SK-N-SH (cell line): ENCODE measurements at regions not wholly inside any gene's neighbourhood (a gene's known extent, or its start where the extent isn't known, plus 50 kb on each side); places are given as distances from the start of the nearest gene placed in this dataset.
"Not testable (repeated sequence)": the region's sequence is repeated elsewhere in the genome, so short reads cannot be mapped to it uniquely, and the experiment has no call there.

Experiments used
- CTCF ChIA-PET: fragments of 300-600, 350-600 bp; formaldehyde crosslinking; extraction: SDS; loops from one replicate; lab custom pipeline; 2021; lab: Yijun Ruan, JAX
- POLR2A ChIA-PET: fragments of 350-600 bp; sonication (Branson Sonifier 250); formaldehyde crosslinking; extraction: SDS; loops from one replicate; lab custom pipeline; 2020; ENCODE audit warnings: antibody characterized with exemption, inconsistent platforms; lab: Yijun Ruan, JAX
- DNase-seq: peaks from one replicate; pipeline ENCODE4 v3.0.0; 2012
- H2AFZ ChIP-seq: fragments of 200-600 bp; sonication (generic); 2 replicates; pipeline ENCODE4 v1.8.1; 2016; ENCODE audit warnings: antibody characterized with exemption, mild to moderate bottlenecking, low read depth
- H3F3A ChIP-seq: fragments of 200-600 bp; sonication (generic); replicated peaks from 2 replicates; pipeline ENCODE3; 2016; ENCODE audit warnings: antibody characterized with exemption, mild to moderate bottlenecking; ENCODE audit not compliant: insufficient read depth
- H3K27ac ChIP-seq, 2 experiments: fragments of 200-500 bp in 1 of 2; fragments of 200-600 bp in 1 of 2; sonication (Bioruptor generic) in 1 of 2; sonication (generic), shearing (Covaris generic) in 1 of 2; 2 replicates each; pipeline versions ENCODE4 v1.5.1 to v1.6.1; 2014 to 2016; ENCODE audit warnings: low read depth in 2 of 2, inconsistent platforms in 1 of 2, low read length in 1 of 2, mild to moderate bottlenecking in 1 of 2, mixed read lengths in 1 of 2
- H3K27me3 ChIP-seq: fragments of 200-600 bp; sonication (generic), shearing (Covaris generic); 2 replicates; pipeline ENCODE4 v1.6.1; 2016; ENCODE audit warnings: mixed run types; ENCODE audit not compliant: insufficient read depth
- H3K36me3 ChIP-seq, 2 experiments: fragments of 200-500 bp in 1 of 2; fragments of 200-600 bp in 1 of 2; sonication (Bioruptor generic) in 1 of 2; sonication (generic) in 1 of 2; replicated peaks in 1 of 2; 2 replicates each; pipeline versions ENCODE3 to v1.5.1; 2014 to 2016; ENCODE audit warnings: low read length in 1 of 2, mild to moderate bottlenecking in 1 of 2; ENCODE audit not compliant: insufficient read depth in 2 of 2, control insufficient read depth in 1 of 2
- H3K4me1 ChIP-seq, 2 experiments: fragments of 200-500 bp in 1 of 2; fragments of 200-600 bp in 1 of 2; sonication (Bioruptor generic) in 1 of 2; sonication (generic), shearing (Covaris generic) in 1 of 2; 2 replicates each; pipeline versions ENCODE4 v1.5.1 to v1.6.1; 2014 to 2016; ENCODE audit warnings: low read depth in 1 of 2, low read length in 1 of 2, mixed run types in 1 of 2; ENCODE audit not compliant: insufficient read depth in 2 of 2, control insufficient read depth in 1 of 2
- H3K4me2 ChIP-seq: fragments of 200-600 bp; sonication (generic), shearing (Covaris generic); 2 replicates; pipeline ENCODE4 v1.6.1; 2017; ENCODE audit warnings: mixed run types
- H3K4me3 ChIP-seq, 2 experiments: fragments of 200-500 bp in 1 of 2; fragments of 200-600 bp in 1 of 2; sonication (Bioruptor generic) in 1 of 2; sonication (generic), shearing (Covaris generic) in 1 of 2; 2 replicates each; pipeline versions ENCODE4 v1.5.1 to v1.8.1; 2014 to 2016; ENCODE audit warnings: low read depth in 2 of 2, inconsistent platforms in 1 of 2, low read length in 1 of 2, mild to moderate bottlenecking in 1 of 2, mixed read lengths in 1 of 2, moderate library complexity in 1 of 2
- H3K79me2 ChIP-seq: fragments of 200-600 bp; sonication (generic); 2 replicates; pipeline ENCODE4 v1.8.1; 2017; ENCODE audit warnings: mild to moderate bottlenecking; ENCODE audit not compliant: insufficient read depth
- H3K9ac ChIP-seq: fragments of 200-600 bp; sonication (generic); 2 replicates; pipeline ENCODE4 v1.6.1; 2017; ENCODE audit warnings: mixed run types
- H3K9me2 ChIP-seq: fragments of 200-600 bp; sonication (generic); 2 replicates; pipeline ENCODE4 v1.6.1; 2017; ENCODE audit warnings: mixed run types
- H3K9me3 ChIP-seq: fragments of 200-600 bp; sonication (generic); 2 replicates; pipeline ENCODE4 v1.6.1; 2017; ENCODE audit warnings: mixed run types, mild to moderate bottlenecking, moderate library complexity
- H4K20me1 ChIP-seq: fragments of 200-600 bp; sonication (generic); 2 replicates; pipeline ENCODE4 v1.6.1; 2017; ENCODE audit warnings: mild to moderate bottlenecking, mixed run types; ENCODE audit not compliant: insufficient read depth
- CTCF ChIP-seq: fragments of 200-600 bp; sonication (generic); IDR thresholded peaks from 2 replicates; pipeline ENCODE4 v1.6.1; 2017; ENCODE audit warnings: antibody characterized with exemption, mild to moderate bottlenecking, moderate library complexity
- GABPA ChIP-seq: IDR thresholded peaks from 2 replicates; pipeline ENCODE4 v1.4.0; 2012; ENCODE audit warnings: low read depth, mild to moderate bottlenecking
- GATA2 ChIP-seq: sonication (generic); formaldehyde crosslinking; IDR thresholded peaks from 2 replicates; pipeline ENCODE4 v1.5.0; 2020; ENCODE audit warnings: mild to moderate bottlenecking, missing genetic modification reagents
- JUND ChIP-seq: IDR thresholded peaks from 2 replicates; pipeline ENCODE4 v1.4.0; 2012
- MEF2A ChIP-seq: IDR thresholded peaks from 2 replicates; pipeline ENCODE4 v1.4.0; 2012; ENCODE audit warnings: low read depth, borderline replicate concordance
- POLR2AphosphoS5 ChIP-seq: IDR thresholded peaks from 2 replicates; pipeline ENCODE4 v1.6.1; 2012; ENCODE audit warnings: low read depth, low read length
- RFX5 ChIP-seq: IDR thresholded peaks from 2 replicates; pipeline ENCODE4 v1.6.1; 2012; ENCODE audit warnings: mild to moderate bottlenecking, improper control_type of control experiment, low read length
- SMC3 ChIP-seq: IDR thresholded peaks from 2 replicates; pipeline ENCODE4 v1.6.1; 2012; ENCODE audit warnings: low read depth, low read length, improper control_type of control experiment
- TAF1 ChIP-seq: IDR thresholded peaks from 2 replicates; pipeline ENCODE4 v1.6.1; 2012; ENCODE audit warnings: low read depth, mild to moderate bottlenecking, low read length, moderate library complexity, borderline replicate concordance
- TCF12 ChIP-seq: IDR thresholded peaks from 2 replicates; pipeline ENCODE4 v1.4.0; 2012
- YY1 ChIP-seq: IDR thresholded peaks from 2 replicates; pipeline ENCODE4 v1.4.0; 2012; ENCODE audit warnings: low read depth, mild to moderate bottlenecking
- WGBS: methylation state at CpG from one replicate; pipeline ENCODE4 v1.1.6; 2017; ENCODE audit warnings: low lambda C conversion rate; 5-methylcytosine and 5-hydroxymethylcytosine counted together
- TF ChIP-seq, protein P1 (sequence below): IDR thresholded peaks from 2 replicates; pipeline ENCODE4 v1.4.0; 2012; ENCODE audit warnings: low read depth, borderline replicate concordance
- TF ChIP-seq, protein P2 (sequence below): IDR thresholded peaks from 2 replicates; pipeline ENCODE4 v1.6.1; 2012; ENCODE audit warnings: mild to moderate bottlenecking, low read depth, low read length, moderate library complexity

DNA sequence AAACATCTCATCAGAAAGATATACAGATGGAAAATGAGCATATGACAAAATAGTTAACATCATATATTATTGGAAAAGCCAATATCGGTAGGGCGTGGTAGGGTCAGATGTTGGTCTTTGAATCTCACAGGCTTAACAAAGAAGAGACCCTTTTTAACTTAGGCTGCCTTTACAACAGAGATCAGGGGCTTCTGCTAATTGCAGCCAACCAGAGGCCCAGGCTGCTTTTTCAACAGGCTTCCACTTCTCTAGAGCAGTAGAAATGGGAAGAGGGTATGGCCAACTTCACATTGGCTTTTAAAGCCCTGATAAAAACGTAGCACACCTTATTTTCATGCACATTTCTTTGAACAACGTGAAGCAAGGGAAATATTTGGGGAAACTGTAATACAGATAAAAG is 764.3 kb upstream of the CTNND2 start:
- Histone ChIP-seq H4K20me1 (no peaks in the 10 kb centered on the region), H3K27me3 (no peaks in the 10 kb centered on the region), H3K4me2 (no peak overlapping the region), H3K27ac (no peak overlapping the region), H3K9ac (no peak overlapping the region), H3F3A (no peaks in the 10 kb centered on the region), H3K79me2 (no peaks in the 10 kb centered on the region), H2AFZ (no peak overlapping the region), H3K36me3 (no peaks in the 10 kb centered on the region), H3K9me2 (no peaks in the 10 kb centered on the region), H3K4me1 (no peaks in the 10 kb centered on the region), H3K4me3 (no peak overlapping the region), H3K9me3 (no peaks in the 10 kb centered on the region)
- POLR2A ChIA-PET = no interaction called here
- WGBS = 19% methylated on average over 4 of the region's 4 CpGs
- CTCF ChIA-PET = interaction anchor here (0.8 kb wide), 1 partner anchor 645 kb away, joined by 3 read pairs; no protein-coding TSS in a partner anchor
- DNase-seq = no peak
- no peak for TF ChIP-seq POLR2AphosphoS5
- TF ChIP-seq YY1 = no peak
- TF ChIP-seq TCF12 = no peak
- TF ChIP-seq CTCF = no peak
- TF ChIP-seq, protein P1, sequence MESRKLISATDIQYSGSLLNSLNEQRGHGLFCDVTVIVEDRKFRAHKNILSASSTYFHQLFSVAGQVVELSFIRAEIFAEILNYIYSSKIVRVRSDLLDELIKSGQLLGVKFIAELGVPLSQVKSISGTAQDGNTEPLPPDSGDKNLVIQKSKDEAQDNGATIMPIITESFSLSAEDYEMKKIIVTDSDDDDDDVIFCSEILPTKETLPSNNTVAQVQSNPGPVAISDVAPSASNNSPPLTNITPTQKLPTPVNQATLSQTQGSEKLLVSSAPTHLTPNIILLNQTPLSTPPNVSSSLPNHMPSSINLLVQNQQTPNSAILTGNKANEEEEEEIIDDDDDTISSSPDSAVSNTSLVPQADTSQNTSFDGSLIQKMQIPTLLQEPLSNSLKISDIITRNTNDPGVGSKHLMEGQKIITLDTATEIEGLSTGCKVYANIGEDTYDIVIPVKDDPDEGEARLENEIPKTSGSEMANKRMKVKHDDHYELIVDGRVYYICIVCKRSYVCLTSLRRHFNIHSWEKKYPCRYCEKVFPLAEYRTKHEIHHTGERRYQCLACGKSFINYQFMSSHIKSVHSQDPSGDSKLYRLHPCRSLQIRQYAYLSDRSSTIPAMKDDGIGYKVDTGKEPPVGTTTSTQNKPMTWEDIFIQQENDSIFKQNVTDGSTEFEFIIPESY = no peak
- TF ChIP-seq, protein P2, sequence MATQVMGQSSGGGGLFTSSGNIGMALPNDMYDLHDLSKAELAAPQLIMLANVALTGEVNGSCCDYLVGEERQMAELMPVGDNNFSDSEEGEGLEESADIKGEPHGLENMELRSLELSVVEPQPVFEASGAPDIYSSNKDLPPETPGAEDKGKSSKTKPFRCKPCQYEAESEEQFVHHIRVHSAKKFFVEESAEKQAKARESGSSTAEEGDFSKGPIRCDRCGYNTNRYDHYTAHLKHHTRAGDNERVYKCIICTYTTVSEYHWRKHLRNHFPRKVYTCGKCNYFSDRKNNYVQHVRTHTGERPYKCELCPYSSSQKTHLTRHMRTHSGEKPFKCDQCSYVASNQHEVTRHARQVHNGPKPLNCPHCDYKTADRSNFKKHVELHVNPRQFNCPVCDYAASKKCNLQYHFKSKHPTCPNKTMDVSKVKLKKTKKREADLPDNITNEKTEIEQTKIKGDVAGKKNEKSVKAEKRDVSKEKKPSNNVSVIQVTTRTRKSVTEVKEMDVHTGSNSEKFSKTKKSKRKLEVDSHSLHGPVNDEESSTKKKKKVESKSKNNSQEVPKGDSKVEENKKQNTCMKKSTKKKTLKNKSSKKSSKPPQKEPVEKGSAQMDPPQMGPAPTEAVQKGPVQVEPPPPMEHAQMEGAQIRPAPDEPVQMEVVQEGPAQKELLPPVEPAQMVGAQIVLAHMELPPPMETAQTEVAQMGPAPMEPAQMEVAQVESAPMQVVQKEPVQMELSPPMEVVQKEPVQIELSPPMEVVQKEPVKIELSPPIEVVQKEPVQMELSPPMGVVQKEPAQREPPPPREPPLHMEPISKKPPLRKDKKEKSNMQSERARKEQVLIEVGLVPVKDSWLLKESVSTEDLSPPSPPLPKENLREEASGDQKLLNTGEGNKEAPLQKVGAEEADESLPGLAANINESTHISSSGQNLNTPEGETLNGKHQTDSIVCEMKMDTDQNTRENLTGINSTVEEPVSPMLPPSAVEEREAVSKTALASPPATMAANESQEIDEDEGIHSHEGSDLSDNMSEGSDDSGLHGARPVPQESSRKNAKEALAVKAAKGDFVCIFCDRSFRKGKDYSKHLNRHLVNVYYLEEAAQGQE = no peak
- no peak for TF ChIP-seq RFX5
- no peak for TF ChIP-seq GABPA
- no peak for TF ChIP-seq MEF2A
- TF ChIP-seq TAF1 = no peak
- no peak for TF ChIP-seq GATA2 (CRISPR knock-in tag)
- no peak for TF ChIP-seq SMC3
- no peak for TF ChIP-seq JUND

DNA sequence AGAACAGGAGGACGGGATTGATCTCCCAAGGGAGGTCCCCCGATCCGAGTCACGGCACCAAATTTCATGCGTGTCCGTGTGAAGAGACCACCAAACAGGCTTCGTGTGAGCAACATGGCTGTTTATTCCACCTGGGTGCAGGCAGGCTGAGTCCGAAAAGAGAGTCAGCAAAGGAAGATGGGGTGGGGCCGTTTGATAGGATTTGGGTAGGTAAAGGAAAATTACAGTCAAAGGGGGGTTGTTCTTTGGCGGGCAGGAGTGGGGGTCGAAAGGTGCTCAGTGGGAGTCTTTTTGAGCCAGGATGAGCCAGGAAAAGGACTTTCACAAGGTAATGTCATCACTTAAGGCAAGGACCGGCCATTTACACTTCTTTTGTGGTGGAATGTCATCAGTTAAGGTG is 763.6 kb upstream of the CTNND2 start:
- H3K4me1 ChIP-seq, H3K27me3 ChIP-seq, H2AFZ ChIP-seq, H4K20me1 ChIP-seq, H3K4me3 ChIP-seq, H3K79me2 ChIP-seq, H3K36me3 ChIP-seq, H3K9ac ChIP-seq, POLR2A ChIA-PET, H3K4me2 ChIP-seq, H3K9me3 ChIP-seq, H3F3A ChIP-seq, H3K27ac ChIP-seq, CTCF ChIA-PET, H3K9me2 ChIP-seq, DNase-seq: not testable (repeated sequence)
- 23% methylated on average over 12 of the region's 12 CpGs for WGBS

GRCh38 chr5:12665772-12666171 is 761.5 kb upstream of the CTNND2 start:
- H3K4me3 ChIP-seq, H4K20me1 ChIP-seq, H3K4me1 ChIP-seq, DNase-seq, H3K27ac ChIP-seq, H3K9ac ChIP-seq, H3K36me3 ChIP-seq, H2AFZ ChIP-seq, CTCF ChIA-PET, H3K9me3 ChIP-seq, H3F3A ChIP-seq, POLR2A ChIA-PET, H3K9me2 ChIP-seq, H3K79me2 ChIP-seq, H3K4me2 ChIP-seq, H3K27me3 ChIP-seq: not testable (repeated sequence)
- 29% methylated on average over 4 of the region's 13 CpGs for WGBS
